Naive thymus-derived CD4-positive, alpha-beta T cell (primary cell): ENCODE measurements at regions not wholly inside any gene's neighbourhood (a gene's known extent, or its start where the extent isn't known, plus 50 kb on each side); places are given as distances from the start of the nearest gene placed in this dataset.

ENCODE experiments used
- ATAC-seq: fragments of 150-1000 bp; cut with Tn5 transposase; 2 replicates; pipeline ENCODE4 v1.10.0; 2021; ENCODE audit warnings: mild to moderate bottlenecking, moderate library complexity
- CTCF ChIA-PET: fragments of 350-600 bp; sonication (Branson Sonifier 250); formaldehyde crosslinking; loops from one replicate; lab custom pipeline; 2021; ENCODE audit warnings: antibody characterized with exemption; lab: Charles Lee
- POLR2A ChIA-PET: fragments of 350-600 bp; sonication (Branson Sonifier 250); formaldehyde crosslinking; loops from one replicate; lab custom pipeline; 2021; ENCODE audit warnings: antibody characterized with exemption, inconsistent platforms; lab: Charles Lee
- DNase-seq, 9 donors: peaks; one replicate each; pipeline versions ENCODE4 v3.0.0 to v3.0.0-alpha.2; 2020 to 2022; ENCODE audit warnings: mixed read lengths in 1 of 9
- H3K27ac ChIP-seq: one replicate; pipeline ENCODE4 v1.7.0; 2013; ENCODE audit warnings: mild to moderate bottlenecking, low read depth, low read length, moderate library complexity
- H3K27me3 ChIP-seq, 2 donors: one replicate each; pipeline ENCODE4 v1.7.0; 2013; ENCODE audit warnings: low read length in 2 of 2, mild to moderate bottlenecking in 2 of 2, moderate library complexity in 2 of 2; ENCODE audit not compliant: control insufficient read depth in 2 of 2, insufficient read depth in 2 of 2
- H3K36me3 ChIP-seq, 3 experiments: 1 replicate in 2 of 3; 2 replicates in 1 of 3; pipeline ENCODE4 v1.7.0; 2013; ENCODE audit warnings: low read length in 3 of 3, mild to moderate bottlenecking in 3 of 3, moderate library complexity in 1 of 3; ENCODE audit not compliant: insufficient read depth in 3 of 3, control insufficient read depth in 2 of 3
- H3K4me1 ChIP-seq, 2 donors: one replicate each; pipeline ENCODE4 v1.7.0; 2013; ENCODE audit warnings: low read length in 2 of 2, mild to moderate bottlenecking in 2 of 2, moderate library complexity in 1 of 2; ENCODE audit not compliant: control insufficient read depth in 2 of 2, insufficient read depth in 2 of 2
- H3K4me3 ChIP-seq: 2 replicates; pipeline ENCODE4 v1.7.0; 2013; ENCODE audit warnings: mild to moderate bottlenecking, low read length
- H3K9me3 ChIP-seq, 3 experiments: 1 replicate in 2 of 3; 2 replicates in 1 of 3; pipeline ENCODE4 v1.7.0; 2013; ENCODE audit warnings: low read length in 3 of 3; ENCODE audit not compliant: control insufficient read depth in 2 of 3
- H3K27ac Mint-ChIP-seq, 9 donors: one replicate each; pipeline ENCODE4 v1.8.0; 2020 to 2022; ENCODE audit warnings: mixed read lengths in 9 of 9, mild to moderate bottlenecking in 8 of 9, moderate library complexity in 5 of 9, inconsistent platforms in 2 of 9
- H3K27me3 Mint-ChIP-seq, 5 donors: one replicate each; pipeline ENCODE4 v1.8.0; 2021 to 2022; ENCODE audit warnings: mixed read lengths in 5 of 5, mild to moderate bottlenecking in 1 of 5
- H3K36me3 Mint-ChIP-seq, 5 donors: one replicate each; pipeline ENCODE4 v1.8.0; 2020 to 2022; ENCODE audit warnings: mixed read lengths in 5 of 5, mild to moderate bottlenecking in 3 of 5, inconsistent platforms in 1 of 5
- H3K4me1 Mint-ChIP-seq, 7 donors: one replicate each; pipeline ENCODE4 v1.8.0; 2020 to 2022; ENCODE audit warnings: mixed read lengths in 7 of 7, mild to moderate bottlenecking in 3 of 7, inconsistent platforms in 1 of 7
- H3K4me3 Mint-ChIP-seq, 10 donors: one replicate each; pipeline ENCODE4 v1.8.0; 2020 to 2022; ENCODE audit warnings: mild to moderate bottlenecking in 10 of 10, mixed read lengths in 10 of 10, moderate library complexity in 6 of 10, inconsistent platforms in 2 of 10
- H3K9me3 Mint-ChIP-seq, 11 donors: one replicate each; pipeline ENCODE4 v1.8.0; 2020 to 2022; ENCODE audit warnings: mixed read lengths in 11 of 11, mild to moderate bottlenecking in 4 of 11, inconsistent platforms in 1 of 11, moderate library complexity in 1 of 11
- intact Hi-C, 2 donors: fragments of 100-400 bp; cut with micrococcal nuclease; formaldehyde crosslinking; loops; one replicate each; pipeline ENCODE4 v1.15.1; 2023

GRCh38 chr13:74681891-74682290 lies 547.7 kb upstream of the KLF12 start:
- H3K27me3 Mint-ChIP-seq: peaks cover 0 to 5% (median 0%) of the 10 kb centered on the region in 5 donors
- H3K27ac Mint-ChIP-seq: no peak overlapping the region
- DNase-seq (no peak), ATAC-seq (no peak)
- Histone ChIP-seq H3K4me1 (no peaks in the 10 kb centered on the region), H3K36me3 (no peaks in the 10 kb centered on the region), H3K4me3 (no peak overlapping the region), H3K9me3 (no peaks in the 10 kb centered on the region), H3K27me3 (no peaks in the 10 kb centered on the region), H3K27ac (no peak overlapping the region)
- ChIA-PET CTCF (no interaction called here), POLR2A (no interaction called here)
- H3K9me3 Mint-ChIP-seq: peaks cover 0 to 17% (median 6%) of the 10 kb centered on the region in 11 donors
- H3K4me1 Mint-ChIP-seq: no peaks in the 10 kb centered on the region
- no peak overlapping the region for H3K4me3 Mint-ChIP-seq
- intact Hi-C loops: no loop called here
- H3K36me3 Mint-ChIP-seq: peaks cover 0 to 6% (median 0%) of the 10 kb centered on the region in 5 donors

GRCh38 chr13:74678308-74678965 lies 544.2 kb upstream of the KLF12 start:
- CTCF ChIA-PET: no interaction called here
- no peak for ATAC-seq
- no peak for DNase-seq
- POLR2A ChIA-PET: no interaction called here
- Histone ChIP-seq H3K27ac (no peak overlapping the region), H3K4me1 (no peaks in the 10 kb centered on the region), H3K36me3 (no peaks in the 10 kb centered on the region), H3K9me3 (no peaks in the 10 kb centered on the region), H3K4me3 (no peak overlapping the region), H3K27me3 (no peaks in the 10 kb centered on the region)
- H3K27ac Mint-ChIP-seq: no peak overlapping the region
- H3K4me3 Mint-ChIP-seq: no peak overlapping the region
- no peaks in the 10 kb centered on the region for H3K36me3 Mint-ChIP-seq
- intact Hi-C loops: no loop called here
- H3K4me1 Mint-ChIP-seq: no peaks in the 10 kb centered on the region
- peaks cover 0 to 1% (median 0%) of the 10 kb centered on the region in 11 donors for H3K9me3 Mint-ChIP-seq
- peaks cover 0 to 9% (median 5%) of the 10 kb centered on the region in 5 donors for H3K27me3 Mint-ChIP-seq

GRCh38 chr13:74675972-74676371 lies 541.8 kb upstream of the KLF12 start:
- Mint-ChIP-seq H3K9me3 (no peaks in the 10 kb centered on the region), H3K4me1 (no peaks in the 10 kb centered on the region), H3K36me3 (no peaks in the 10 kb centered on the region), H3K4me3 (no peak overlapping the region), H3K27me3 (peaks cover 0 to 9% (median 4%) of the 10 kb centered on the region in 5 donors), H3K27ac (no peak overlapping the region)
- ATAC-seq (no peak), DNase-seq (no peak)
- Histone ChIP-seq H3K36me3 (no peaks in the 10 kb centered on the region), H3K4me3 (no peak overlapping the region), H3K4me1 (no peaks in the 10 kb centered on the region), H3K27me3 (no peaks in the 10 kb centered on the region), H3K9me3 (no peaks in the 10 kb centered on the region), H3K27ac (no peak overlapping the region)
- intact Hi-C loops: no loop called here
- ChIA-PET POLR2A (no interaction called here), CTCF (no interaction called here)

GRCh38 chr13:74675182-74675581 lies 541.0 kb upstream of the KLF12 start:
- no peaks in the 10 kb centered on the region for H3K9me3 Mint-ChIP-seq
- ChIA-PET CTCF (no interaction called here), POLR2A (no interaction called here)
- H3K4me3 Mint-ChIP-seq: no peak overlapping the region
- ATAC-seq (no peak), DNase-seq (no peak)
- no peaks in the 10 kb centered on the region for H3K9me3 ChIP-seq
- H3K36me3 Mint-ChIP-seq: no peaks in the 10 kb centered on the region
- no peak overlapping the region for H3K27ac ChIP-seq
- intact Hi-C loops: no loop called here
- no peaks in the 10 kb centered on the region for H3K4me1 Mint-ChIP-seq
- no peaks in the 10 kb centered on the region for H3K4me1 ChIP-seq
- H3K27me3 ChIP-seq: no peaks in the 10 kb centered on the region
- no peak overlapping the region for H3K4me3 ChIP-seq
- no peak overlapping the region for H3K27ac Mint-ChIP-seq
- peaks cover 0 to 9% (median 0%) of the 10 kb centered on the region in 5 donors for H3K27me3 Mint-ChIP-seq
- no peaks in the 10 kb centered on the region for H3K36me3 ChIP-seq

- ATAC-seq (no peak), DNase-seq (no peak)
- Mint-ChIP-seq H3K27me3 (peaks cover 0 to 9% (median 0%) of the 10 kb centered on the region in 5 donors), H3K36me3 (no peaks in the 10 kb centered on the region), H3K9me3 (no peaks in the 10 kb centered on the region), H3K27ac (no peak overlapping the region), H3K4me3 (no peak overlapping the region), H3K4me1 (no peaks in the 10 kb centered on the region)
- H3K4me3 ChIP-seq: no peak overlapping the region
- intact Hi-C loops: no loop called here
- no peaks in the 10 kb centered on the region for H3K27me3 ChIP-seq
- ChIA-PET POLR2A (no interaction called here), CTCF (no interaction called here)
- H3K9me3 ChIP-seq: no peaks in the 10 kb centered on the region
- no peaks in the 10 kb centered on the region for H3K36me3 ChIP-seq
- H3K4me1 ChIP-seq: no peaks in the 10 kb centered on the region
- no peak overlapping the region for H3K27ac ChIP-seq
Measured at GRCh38 chr13:74674720-74675119, 540.5 kb upstream of the KLF12 start.

- no peaks in the 10 kb centered on the region for H3K36me3 Mint-ChIP-seq
- no peaks in the 10 kb centered on the region for H3K9me3 ChIP-seq
- intact Hi-C loops: no loop called here
- CTCF ChIA-PET: no interaction called here
- H3K4me3 Mint-ChIP-seq: no peak overlapping the region
- H3K4me3 ChIP-seq: no peak overlapping the region
- no peaks in the 10 kb centered on the region for H3K9me3 Mint-ChIP-seq
- peaks cover 0 to 7% (median 5%) of the 10 kb centered on the region in 5 donors for H3K27me3 Mint-ChIP-seq
- H3K27ac ChIP-seq: no peak overlapping the region
- no peaks in the 10 kb centered on the region for H3K36me3 ChIP-seq
- H3K27me3 ChIP-seq: no peaks in the 10 kb centered on the region
- no peaks in the 10 kb centered on the region for H3K4me1 Mint-ChIP-seq
- H3K27ac Mint-ChIP-seq: no peak overlapping the region
- DNase-seq (no peak), ATAC-seq (no peak)
- POLR2A ChIA-PET: no interaction called here
- no peaks in the 10 kb centered on the region for H3K4me1 ChIP-seq
Measured at GRCh38 chr13:74669149-74669548, 534.9 kb upstream of the KLF12 start.

GRCh38 chr13:74667656-74668203 lies 533.5 kb upstream of the KLF12 start:
- no peaks in the 10 kb centered on the region for H3K4me1 ChIP-seq
- Mint-ChIP-seq H3K36me3 (no peaks in the 10 kb centered on the region), H3K4me3 (no peak overlapping the region), H3K4me1 (no peaks in the 10 kb centered on the region), H3K27me3 (peaks cover 0 to 11% (median 4%) of the 10 kb centered on the region in 5 donors), H3K9me3 (no peaks in the 10 kb centered on the region), H3K27ac (no peak overlapping the region)
- H3K4me3 ChIP-seq: no peak overlapping the region
- ATAC-seq (no peak), DNase-seq (no peak)
- no peaks in the 10 kb centered on the region for H3K27me3 ChIP-seq
- CTCF ChIA-PET: no interaction called here
- H3K27ac ChIP-seq: no peak overlapping the region
- no peaks in the 10 kb centered on the region for H3K36me3 ChIP-seq
- intact Hi-C loops: no loop called here
- H3K9me3 ChIP-seq: no peaks in the 10 kb centered on the region
- POLR2A ChIA-PET: no interaction called here
